Breast epithelium (tissue), 3 donors: ENCODE measurements at regions not wholly inside any gene's neighbourhood (a gene's known extent, or its start where the extent isn't known, plus 50 kb on each side); places are given as distances from the start of the nearest gene placed in this dataset.

Source experiments
- POLR2AphosphoS5 ChIP-seq, 3 donors: sonication (generic); formaldehyde crosslinking; IDR thresholded peaks; one replicate each; pipeline ENCODE4 v1.6.1; 2017; ENCODE audit warnings: antibody characterized with exemption in 3 of 3
- TF ChIP-seq, protein P1 (sequence below), 3 donors: fragments of 450-650 bp; IDR thresholded peaks; one replicate each; pipeline ENCODE4 v1.5.1; 2016 to 2017; ENCODE audit warnings: antibody characterized with exemption in 3 of 3, mild to moderate bottlenecking in 3 of 3, moderate library complexity in 3 of 3

DNA sequence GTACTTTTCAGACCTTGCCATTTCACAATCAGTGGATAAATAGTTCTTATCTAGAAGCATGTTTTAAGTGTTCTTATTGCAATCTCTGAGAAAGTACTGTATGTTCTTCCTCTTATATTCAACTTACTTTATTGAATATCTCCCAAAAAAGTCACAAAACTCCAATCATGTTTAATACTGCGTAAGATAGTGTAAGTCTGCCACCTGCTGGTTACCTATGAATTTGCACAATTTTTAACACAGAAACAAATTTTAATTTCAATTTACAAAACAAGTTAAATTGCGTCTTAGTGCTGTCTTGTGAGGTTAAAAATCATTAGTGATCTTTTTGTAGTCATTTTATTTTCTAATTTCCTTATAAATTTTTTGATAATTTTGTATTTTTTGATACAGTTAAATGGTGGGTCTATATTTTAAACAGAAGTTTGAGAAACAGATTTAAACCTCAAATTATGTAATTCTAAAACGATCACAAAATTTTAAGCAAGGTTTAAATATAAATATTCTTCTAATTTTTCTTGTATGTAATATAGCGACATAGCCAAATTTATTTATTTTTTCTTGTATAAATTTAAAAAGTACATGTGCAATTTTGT, 115.8 kb downstream of the EMB start:
- TF ChIP-seq, protein P1, sequence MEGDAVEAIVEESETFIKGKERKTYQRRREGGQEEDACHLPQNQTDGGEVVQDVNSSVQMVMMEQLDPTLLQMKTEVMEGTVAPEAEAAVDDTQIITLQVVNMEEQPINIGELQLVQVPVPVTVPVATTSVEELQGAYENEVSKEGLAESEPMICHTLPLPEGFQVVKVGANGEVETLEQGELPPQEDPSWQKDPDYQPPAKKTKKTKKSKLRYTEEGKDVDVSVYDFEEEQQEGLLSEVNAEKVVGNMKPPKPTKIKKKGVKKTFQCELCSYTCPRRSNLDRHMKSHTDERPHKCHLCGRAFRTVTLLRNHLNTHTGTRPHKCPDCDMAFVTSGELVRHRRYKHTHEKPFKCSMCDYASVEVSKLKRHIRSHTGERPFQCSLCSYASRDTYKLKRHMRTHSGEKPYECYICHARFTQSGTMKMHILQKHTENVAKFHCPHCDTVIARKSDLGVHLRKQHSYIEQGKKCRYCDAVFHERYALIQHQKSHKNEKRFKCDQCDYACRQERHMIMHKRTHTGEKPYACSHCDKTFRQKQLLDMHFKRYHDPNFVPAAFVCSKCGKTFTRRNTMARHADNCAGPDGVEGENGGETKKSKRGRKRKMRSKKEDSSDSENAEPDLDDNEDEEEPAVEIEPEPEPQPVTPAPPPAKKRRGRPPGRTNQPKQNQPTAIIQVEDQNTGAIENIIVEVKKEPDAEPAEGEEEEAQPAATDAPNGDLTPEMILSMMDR (IDR thresholded peaks at IDR 0.05) = peak in 2 of 3 donors; percentile 20
- TF ChIP-seq POLR2AphosphoS5 (IDR thresholded peaks at IDR 0.05) = no peak
